ENCODE measurements at regions not wholly inside any gene's neighbourhood (a gene's known extent, or its start where the extent isn't known, plus 50 kb on each side); places are given as distances from the start of the nearest gene placed in this dataset.

- no peak for DNase-seq (ENCODE audit: extremely low read depth, insufficient read length)
- H3K4me3 ChIP-seq (replicated peaks; ENCODE audit: low read depth, low read length): no peak overlapping the region
- H3K27me3 ChIP-seq (replicated peaks; ENCODE audit: control insufficient read depth, insufficient read depth, low read length): 0 out of 2 replicates have a peak, but pooled peaks cover 1% of the 10 kb centered on the region
- H3K36me3 ChIP-seq (ENCODE audit: control insufficient read depth, insufficient read depth, low read length): no peaks in the 10 kb centered on the region
- TF ChIP-seq, protein P1, sequence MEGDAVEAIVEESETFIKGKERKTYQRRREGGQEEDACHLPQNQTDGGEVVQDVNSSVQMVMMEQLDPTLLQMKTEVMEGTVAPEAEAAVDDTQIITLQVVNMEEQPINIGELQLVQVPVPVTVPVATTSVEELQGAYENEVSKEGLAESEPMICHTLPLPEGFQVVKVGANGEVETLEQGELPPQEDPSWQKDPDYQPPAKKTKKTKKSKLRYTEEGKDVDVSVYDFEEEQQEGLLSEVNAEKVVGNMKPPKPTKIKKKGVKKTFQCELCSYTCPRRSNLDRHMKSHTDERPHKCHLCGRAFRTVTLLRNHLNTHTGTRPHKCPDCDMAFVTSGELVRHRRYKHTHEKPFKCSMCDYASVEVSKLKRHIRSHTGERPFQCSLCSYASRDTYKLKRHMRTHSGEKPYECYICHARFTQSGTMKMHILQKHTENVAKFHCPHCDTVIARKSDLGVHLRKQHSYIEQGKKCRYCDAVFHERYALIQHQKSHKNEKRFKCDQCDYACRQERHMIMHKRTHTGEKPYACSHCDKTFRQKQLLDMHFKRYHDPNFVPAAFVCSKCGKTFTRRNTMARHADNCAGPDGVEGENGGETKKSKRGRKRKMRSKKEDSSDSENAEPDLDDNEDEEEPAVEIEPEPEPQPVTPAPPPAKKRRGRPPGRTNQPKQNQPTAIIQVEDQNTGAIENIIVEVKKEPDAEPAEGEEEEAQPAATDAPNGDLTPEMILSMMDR (IDR thresholded peaks at IDR 0.05; ENCODE audit: insufficient read depth, low read length, poor library complexity, severe bottlenecking): no peak
Measured at GRCh38 chr15:52862677-52863076, 72.5 kb upstream of the ONECUT1 start.

GRCh38 chr15:52858782-52859176 lies 68.6 kb upstream of the ONECUT1 start:
- no peak for DNase-seq (ENCODE audit: extremely low read depth, insufficient read length)
- Histone ChIP-seq H3K36me3 (ENCODE audit: control insufficient read depth, insufficient read depth, low read length) (no peaks in the 10 kb centered on the region), H3K4me3 (replicated peaks; ENCODE audit: low read depth, low read length) (no peak overlapping the region), H3K27me3 (replicated peaks; ENCODE audit: control insufficient read depth, insufficient read depth, low read length) (peaks cover 1% of the 10 kb centered on the region)
- TF ChIP-seq, protein P1 (IDR thresholded peaks at IDR 0.05; ENCODE audit: insufficient read depth, low read length, poor library complexity, severe bottlenecking): no peak

GRCh38 chr15:52857937-52858781 lies 68.0 kb upstream of the ONECUT1 start:
- no peaks in the 10 kb centered on the region for H3K36me3 ChIP-seq (ENCODE audit: control insufficient read depth, insufficient read depth, low read length)
- DNase-seq (ENCODE audit: extremely low read depth, insufficient read length): no peak
- TF ChIP-seq, protein P1 (IDR thresholded peaks at IDR 0.05; ENCODE audit: insufficient read depth, low read length, poor library complexity, severe bottlenecking): no peak
- peaks cover 1% of the 10 kb centered on the region for H3K27me3 ChIP-seq (replicated peaks; ENCODE audit: control insufficient read depth, insufficient read depth, low read length)
- H3K4me3 ChIP-seq (replicated peaks; ENCODE audit: low read depth, low read length): no peak overlapping the region

DNA sequence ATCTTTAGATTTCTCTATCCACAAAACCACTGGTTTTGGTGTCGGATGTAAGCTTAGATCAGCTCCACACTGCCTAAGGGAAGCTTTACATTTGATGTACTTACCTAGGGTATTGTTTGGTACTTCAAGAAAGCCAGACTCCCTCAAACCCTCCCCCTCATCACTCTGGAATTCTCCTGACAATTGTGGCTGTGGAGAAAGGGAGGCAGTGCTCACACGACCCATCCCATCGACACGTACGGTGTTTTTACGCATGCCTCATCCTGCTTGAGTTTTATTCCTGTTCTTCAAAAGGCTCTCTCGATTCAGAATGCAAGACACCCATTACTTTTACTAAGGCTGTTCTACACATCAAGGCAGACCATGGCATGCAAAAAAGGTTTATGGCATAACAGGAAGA lies 67.3 kb upstream of the ONECUT1 start:
- Histone ChIP-seq H3K36me3 (ENCODE audit: control insufficient read depth, insufficient read depth, low read length) (no peaks in the 10 kb centered on the region), H3K27me3 (replicated peaks; ENCODE audit: control insufficient read depth, insufficient read depth, low read length) (peaks cover 1% of the 10 kb centered on the region), H3K4me3 (replicated peaks; ENCODE audit: low read depth, low read length) (no peak overlapping the region)
- TF ChIP-seq, protein P1 (IDR thresholded peaks at IDR 0.05; ENCODE audit: insufficient read depth, low read length, poor library complexity, severe bottlenecking): no peak
- DNase-seq (ENCODE audit: extremely low read depth, insufficient read length): no peak

DNA sequence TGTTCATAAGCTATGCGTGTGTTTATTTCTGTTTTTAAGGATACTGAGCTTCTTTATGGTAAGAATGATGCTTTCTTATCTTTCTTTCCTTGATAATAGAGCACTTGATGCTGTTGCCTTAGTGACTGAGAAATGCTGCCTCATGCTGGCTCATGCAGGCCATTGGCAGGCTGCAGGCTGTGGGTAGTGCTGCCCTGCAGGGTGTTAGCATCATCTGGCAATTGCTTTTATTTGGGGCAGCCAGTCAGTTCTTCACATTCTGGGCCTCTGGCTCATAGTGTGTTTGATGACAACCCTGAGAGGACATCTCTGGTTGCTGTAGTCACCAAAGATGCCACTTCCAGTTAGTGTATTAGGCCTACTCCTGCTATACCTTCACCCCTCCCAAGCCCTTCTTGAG lies 66.2 kb upstream of the ONECUT1 start:
- no peak overlapping the region for H3K4me3 ChIP-seq (replicated peaks; ENCODE audit: low read depth, low read length)
- TF ChIP-seq, protein P1 (IDR thresholded peaks at IDR 0.05; ENCODE audit: insufficient read depth, low read length, poor library complexity, severe bottlenecking): no peak
- H3K27me3 ChIP-seq (replicated peaks; ENCODE audit: control insufficient read depth, insufficient read depth, low read length): peaks cover 1% of the 10 kb centered on the region
- no peaks in the 10 kb centered on the region for H3K36me3 ChIP-seq (ENCODE audit: control insufficient read depth, insufficient read depth, low read length)
- DNase-seq (ENCODE audit: extremely low read depth, insufficient read length): no peak
